GM21390 (cell line): ENCODE measurements at regions not wholly inside any gene's neighbourhood (a gene's known extent, or its start where the extent isn't known, plus 50 kb on each side); places are given as distances from the start of the nearest gene placed in this dataset.

Experiments
- ATAC-seq: cut with Tn5 transposase; IDR thresholded peaks from one replicate; pipeline ENCODE4 v1.9.1; 2021; ENCODE audit not compliant: unreplicated experiment

GRCh38 chr14:101098641-101099040, 195.1 kb upstream of the RTL1 start:
- no peak for ATAC-seq

- ATAC-seq = no peak
Observed at GRCh38 chr14:101101456-101102056, 198.0 kb upstream of the RTL1 start.

DNA sequence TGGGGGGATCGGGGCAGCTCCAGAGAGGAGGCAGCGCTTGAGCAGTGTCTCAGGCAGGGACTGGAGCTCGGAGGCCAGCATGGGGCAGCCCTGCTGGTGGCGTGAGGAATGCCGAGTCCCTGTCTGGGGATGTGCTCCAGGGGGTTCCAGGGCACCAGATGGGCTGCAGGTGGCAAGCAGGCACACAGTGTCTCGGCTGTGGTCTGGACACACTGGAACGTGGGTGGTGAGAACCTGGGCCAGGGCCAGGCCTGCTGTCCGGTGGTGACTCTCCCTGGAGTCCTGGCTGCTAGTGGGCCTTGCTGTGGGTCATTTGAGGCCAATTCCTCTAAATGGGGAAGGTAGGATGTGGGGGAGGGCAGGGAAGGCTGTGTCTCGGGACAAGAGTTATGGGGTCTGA, 199.4 kb upstream of the RTL1 start:
- ATAC-seq = no peak

DNA sequence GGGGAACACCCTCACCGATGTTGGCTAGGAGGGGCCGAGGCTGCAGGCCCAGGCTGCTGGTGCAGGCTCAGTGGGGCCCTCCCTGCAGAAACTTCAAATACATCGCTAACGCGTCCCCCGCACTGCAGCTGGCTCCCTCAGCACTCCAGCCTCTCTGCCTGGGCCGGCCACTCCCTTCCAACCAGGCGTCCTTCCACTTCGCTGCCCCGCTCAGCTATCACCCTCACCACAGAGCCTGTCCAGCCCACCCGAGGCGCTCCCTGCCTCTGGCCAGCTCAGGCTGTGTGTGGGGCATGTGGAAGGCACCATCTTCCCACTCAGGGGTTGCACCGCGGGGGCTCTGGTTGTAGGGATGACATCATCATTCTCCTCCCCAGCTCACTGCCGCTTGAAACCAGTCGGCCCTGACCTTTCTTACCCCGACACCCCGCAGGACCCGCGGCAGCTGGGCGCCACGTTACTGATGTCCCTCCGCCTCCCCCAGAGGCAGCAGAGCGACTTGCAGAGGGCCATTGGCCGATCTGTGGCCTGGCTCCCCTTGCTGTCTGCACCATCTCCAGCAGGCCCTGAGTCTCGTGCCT, 199.9 kb upstream of the RTL1 start:
- ATAC-seq = no peak

GRCh38 chr14:101104485-101104884, 201.0 kb upstream of the RTL1 start:
- no peak for ATAC-seq

DNA sequence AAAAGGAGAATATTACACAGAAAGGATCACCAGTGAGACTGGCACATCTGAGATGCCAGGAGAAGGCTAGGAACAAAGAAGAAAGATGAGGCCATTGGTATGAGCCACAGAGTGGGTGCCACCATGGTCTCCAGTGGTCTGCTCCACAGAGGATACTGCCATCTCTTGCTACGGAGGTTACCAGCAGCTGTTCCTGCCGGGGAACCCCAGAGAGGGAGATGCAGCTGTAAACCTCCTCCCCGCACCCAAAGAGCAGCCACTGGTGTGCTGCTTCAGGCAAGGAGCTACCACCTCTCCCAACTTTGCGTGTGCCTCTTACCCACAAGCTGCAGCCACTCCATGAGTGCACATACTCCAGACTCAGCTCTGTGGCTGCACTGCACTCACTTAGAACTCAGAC, 201.5 kb upstream of the RTL1 start:
- no peak for ATAC-seq

- ATAC-seq = no peak
Observed at GRCh38 chr14:101108579-101109346, 205.2 kb upstream of the RTL1 start.

DNA sequence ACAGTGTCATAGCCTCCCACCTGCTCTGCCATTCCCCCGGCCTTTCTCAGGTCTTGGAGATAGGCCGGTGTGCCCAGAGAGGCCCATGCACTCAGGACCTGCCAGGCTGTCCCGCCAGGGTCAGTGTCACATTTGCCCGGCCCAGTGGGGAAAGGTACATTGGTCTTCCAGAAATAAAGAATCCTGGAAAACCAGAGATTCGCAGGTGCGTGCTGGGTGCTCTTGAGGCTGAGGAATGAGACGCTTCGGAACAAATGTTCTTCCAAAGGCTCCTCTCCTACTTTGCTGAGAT, 205.8 kb upstream of the RTL1 start:
- no peak for ATAC-seq

GRCh38 chr14:101109981-101110728, 206.6 kb upstream of the RTL1 start:
- ATAC-seq = no peak

DNA sequence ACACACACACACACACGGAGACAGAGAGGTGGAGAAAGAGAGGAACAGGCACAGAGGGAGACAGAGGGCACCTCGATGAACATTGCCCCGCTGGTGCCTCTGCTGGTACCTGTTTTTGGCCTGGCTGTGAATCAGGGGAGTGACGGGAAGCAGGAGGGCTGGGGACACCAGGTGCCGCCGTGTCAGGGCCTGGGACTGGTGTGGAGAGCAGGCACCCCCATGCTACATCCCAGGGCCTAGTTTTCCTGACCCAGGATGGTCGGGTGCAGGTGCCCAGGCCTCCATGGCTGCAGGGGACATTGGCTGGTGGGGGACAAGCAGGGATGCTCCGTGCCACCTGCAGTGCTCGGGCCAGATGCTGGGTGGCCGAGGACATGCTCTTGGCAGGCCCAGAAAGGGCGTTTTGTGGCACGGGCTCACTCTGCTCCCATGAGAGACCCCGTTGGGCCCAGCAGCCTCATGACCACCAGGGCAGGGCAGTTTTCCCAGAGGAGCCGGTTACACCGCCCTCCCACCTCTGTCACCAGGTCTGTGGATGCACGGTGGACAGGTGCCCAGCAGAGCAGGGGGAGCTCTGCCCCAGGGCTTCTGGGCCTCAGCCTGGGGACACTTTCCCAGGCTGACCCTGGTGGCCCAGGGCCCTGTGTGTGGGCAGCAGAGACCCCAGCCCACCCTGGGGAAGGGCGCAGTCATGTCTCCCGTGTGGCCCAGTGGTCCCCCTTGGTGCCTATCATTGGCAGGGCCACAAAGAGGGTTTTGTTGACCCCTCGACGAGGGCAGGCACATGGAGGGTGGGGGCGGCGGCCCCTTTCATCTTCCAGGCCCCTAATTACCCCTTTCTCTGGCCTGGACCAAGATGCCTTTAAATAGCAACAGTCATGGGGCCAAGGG, 207.5 kb upstream of the RTL1 start:
- no peak for ATAC-seq

DNA sequence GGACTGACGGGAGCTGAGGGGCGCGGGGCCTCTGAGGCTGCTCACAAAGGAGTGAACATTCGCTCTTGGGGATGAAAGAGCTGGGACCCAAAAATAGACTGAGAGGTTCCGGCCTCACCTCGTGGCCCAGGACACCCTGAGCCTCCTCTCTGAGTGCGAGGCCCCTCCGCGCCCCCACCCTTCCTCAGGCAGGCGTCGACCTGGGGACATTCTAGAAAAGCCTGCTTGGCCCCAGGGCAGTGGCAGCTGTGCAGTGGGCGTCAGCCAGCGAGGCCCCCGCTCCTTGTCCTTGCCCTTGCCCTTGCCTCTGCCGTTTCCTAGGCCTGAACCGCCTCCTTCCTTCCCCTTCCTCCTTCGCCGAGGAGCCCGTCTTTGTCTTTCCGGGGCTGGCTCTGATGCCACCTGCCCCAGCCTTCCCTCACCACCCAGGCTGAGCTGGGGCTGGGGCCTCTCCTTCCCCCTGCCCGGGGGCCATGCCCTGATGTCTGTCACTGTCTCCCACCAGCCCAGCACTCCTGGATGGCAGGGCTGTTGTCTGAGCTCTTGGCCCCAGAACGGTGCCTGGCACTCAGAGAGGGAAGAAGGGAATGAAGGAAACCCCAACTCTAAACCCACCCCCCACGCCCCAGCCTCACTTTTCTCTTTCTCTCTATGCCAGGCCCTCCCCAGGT, 208.2 kb upstream of the RTL1 start:
- ATAC-seq = no peak

- no peak for ATAC-seq
Observed at GRCh38 chr14:101112351-101113107, 209.0 kb upstream of the RTL1 start.

- ATAC-seq = no peak
Observed at GRCh38 chr14:101113108-101113612, 209.6 kb upstream of the RTL1 start.

DNA sequence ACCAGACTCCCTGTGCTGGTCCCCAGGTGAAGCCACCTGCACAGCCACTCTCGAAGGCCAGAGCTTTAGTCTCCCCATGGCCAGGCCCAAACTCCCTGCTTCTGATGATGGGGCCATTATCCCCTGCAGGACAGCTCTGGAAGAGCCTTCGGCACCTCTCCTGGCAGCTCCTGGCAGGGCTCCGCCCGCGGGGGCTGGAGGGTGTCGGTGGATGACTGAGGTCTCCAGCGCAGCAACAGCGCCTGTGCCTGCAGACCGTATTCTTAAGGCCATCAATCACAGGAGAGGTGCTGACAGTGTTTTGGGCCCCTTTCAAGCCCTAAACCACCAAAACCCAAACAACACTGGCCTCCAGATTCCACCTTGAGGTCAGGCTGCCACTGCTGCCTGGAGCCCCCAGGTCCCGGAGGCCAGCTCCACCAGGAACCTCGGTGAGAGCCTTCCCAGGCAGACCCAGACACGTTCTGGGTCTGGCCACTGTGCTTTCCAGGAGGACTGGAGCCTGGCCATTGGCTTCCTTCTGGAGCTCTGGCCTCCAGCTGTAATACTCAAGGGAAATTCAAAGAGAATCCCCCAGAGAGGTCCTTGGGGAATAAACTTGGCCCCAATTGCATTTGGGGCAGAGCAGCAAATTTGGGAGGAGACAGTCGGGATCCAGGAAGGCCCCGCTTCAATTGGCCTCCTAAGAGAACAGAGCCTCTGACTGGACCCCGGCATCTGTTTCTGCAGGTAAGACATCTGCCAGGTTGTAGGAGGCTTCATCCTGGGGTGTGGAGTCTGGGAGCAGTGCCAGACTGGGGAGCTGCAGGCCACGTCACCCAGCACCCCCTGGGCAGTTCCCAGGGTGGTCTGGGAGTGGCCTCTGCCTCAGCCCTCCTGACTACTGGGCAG, 210.6 kb upstream of the RTL1 start:
- no peak for ATAC-seq

GRCh38 chr14:101114726-101115515, 211.4 kb upstream of the RTL1 start:
- ATAC-seq = no peak

GRCh38 chr14:101115652-101116051, 212.1 kb upstream of the RTL1 start:
- ATAC-seq = no peak

GRCh38 chr14:101116065-101116464, 212.5 kb upstream of the RTL1 start:
- ATAC-seq = no peak
